ENCODE measurements at regions not wholly inside any gene's neighbourhood (a gene's known extent, or its start where the extent isn't known, plus 50 kb on each side); places are given as distances from the start of the nearest gene placed in this dataset.

DNA sequence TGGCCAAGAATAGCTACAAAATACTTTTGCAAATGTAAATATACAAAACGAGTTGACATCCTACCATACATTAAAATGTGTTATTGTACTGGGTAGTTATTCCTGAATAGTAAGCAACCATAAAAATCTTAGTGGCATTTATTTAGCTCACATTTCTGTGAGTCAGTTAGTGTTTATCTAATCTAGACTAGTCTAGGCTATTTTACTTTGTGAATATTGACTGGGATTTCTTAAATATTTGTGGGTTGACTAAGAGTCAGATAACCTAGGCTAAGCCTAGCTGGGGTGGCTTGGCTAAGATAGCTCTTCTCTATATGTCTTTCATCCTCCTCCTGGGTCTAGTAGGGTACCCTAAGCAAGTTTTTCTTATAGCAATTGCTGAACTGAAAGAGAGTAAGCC is 543.8 kb upstream of the DIAPH2 start:
- no peak for DNase-seq (ENCODE audit: low spot score)
- H3K27ac Mint-ChIP-seq (ENCODE audit: unreplicated experiment), result no peak overlapping the region
- no peaks in the 10 kb centered on the region for H3K4me1 Mint-ChIP-seq (ENCODE audit: unreplicated experiment)
- no peaks in the 10 kb centered on the region for H3K36me3 Mint-ChIP-seq (ENCODE audit: low read depth, unreplicated experiment)
- no peak overlapping the region for H3K4me3 Mint-ChIP-seq (ENCODE audit: unreplicated experiment)
- TF ChIP-seq, protein P1, sequence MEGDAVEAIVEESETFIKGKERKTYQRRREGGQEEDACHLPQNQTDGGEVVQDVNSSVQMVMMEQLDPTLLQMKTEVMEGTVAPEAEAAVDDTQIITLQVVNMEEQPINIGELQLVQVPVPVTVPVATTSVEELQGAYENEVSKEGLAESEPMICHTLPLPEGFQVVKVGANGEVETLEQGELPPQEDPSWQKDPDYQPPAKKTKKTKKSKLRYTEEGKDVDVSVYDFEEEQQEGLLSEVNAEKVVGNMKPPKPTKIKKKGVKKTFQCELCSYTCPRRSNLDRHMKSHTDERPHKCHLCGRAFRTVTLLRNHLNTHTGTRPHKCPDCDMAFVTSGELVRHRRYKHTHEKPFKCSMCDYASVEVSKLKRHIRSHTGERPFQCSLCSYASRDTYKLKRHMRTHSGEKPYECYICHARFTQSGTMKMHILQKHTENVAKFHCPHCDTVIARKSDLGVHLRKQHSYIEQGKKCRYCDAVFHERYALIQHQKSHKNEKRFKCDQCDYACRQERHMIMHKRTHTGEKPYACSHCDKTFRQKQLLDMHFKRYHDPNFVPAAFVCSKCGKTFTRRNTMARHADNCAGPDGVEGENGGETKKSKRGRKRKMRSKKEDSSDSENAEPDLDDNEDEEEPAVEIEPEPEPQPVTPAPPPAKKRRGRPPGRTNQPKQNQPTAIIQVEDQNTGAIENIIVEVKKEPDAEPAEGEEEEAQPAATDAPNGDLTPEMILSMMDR (IDR thresholded peaks at IDR 0.05; ENCODE audit: unreplicated experiment), result no peak
- no peaks in the 10 kb centered on the region for H3K9me3 Mint-ChIP-seq (ENCODE audit: unreplicated experiment)
- no peaks in the 10 kb centered on the region for H3K27me3 Mint-ChIP-seq (ENCODE audit: unreplicated experiment)

GRCh38 chrX:96147681-96148080 is 537.0 kb upstream of the DIAPH2 start:
- no peaks in the 10 kb centered on the region for H3K4me1 Mint-ChIP-seq (ENCODE audit: unreplicated experiment)
- no peak for DNase-seq (ENCODE audit: low spot score)
- TF ChIP-seq, protein P1 (IDR thresholded peaks at IDR 0.05; ENCODE audit: unreplicated experiment), result no peak
- no peak overlapping the region for H3K4me3 Mint-ChIP-seq (ENCODE audit: unreplicated experiment)
- H3K36me3 Mint-ChIP-seq (ENCODE audit: low read depth, unreplicated experiment), result no peaks in the 10 kb centered on the region
- peaks cover 1% of the 10 kb centered on the region for H3K27me3 Mint-ChIP-seq (ENCODE audit: unreplicated experiment)
- H3K27ac Mint-ChIP-seq (ENCODE audit: unreplicated experiment), result no peak overlapping the region
- H3K9me3 Mint-ChIP-seq (ENCODE audit: unreplicated experiment), result no peaks in the 10 kb centered on the region

DNA sequence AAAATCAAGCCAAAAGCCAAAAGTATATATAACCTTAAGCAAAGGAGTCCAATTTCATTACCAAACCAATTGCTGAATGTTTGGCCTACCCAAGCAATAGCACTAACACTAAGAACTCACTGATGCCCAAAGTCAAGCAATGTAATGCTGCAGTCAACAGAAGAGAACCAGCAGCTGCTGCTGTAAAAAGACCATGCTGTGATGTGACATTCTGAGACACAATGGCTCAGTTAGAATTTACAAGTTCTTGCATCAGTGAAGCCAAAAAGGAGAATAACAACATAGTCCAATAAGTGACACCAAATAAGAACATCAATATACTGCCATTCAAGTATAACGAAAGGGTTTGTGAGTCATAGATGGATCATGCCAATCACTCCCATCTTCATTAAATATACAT is 514.0 kb upstream of the DIAPH2 start:
- DNase-seq (ENCODE audit: low spot score), result no peak
- Mint-ChIP-seq H3K9me3 (ENCODE audit: unreplicated experiment) (no peaks in the 10 kb centered on the region), H3K4me3 (ENCODE audit: unreplicated experiment) (no peak overlapping the region), H3K36me3 (ENCODE audit: low read depth, unreplicated experiment) (no peaks in the 10 kb centered on the region), H3K27ac (ENCODE audit: unreplicated experiment) (no peak overlapping the region), H3K27me3 (ENCODE audit: unreplicated experiment) (peaks cover 2% of the 10 kb centered on the region), H3K4me1 (ENCODE audit: unreplicated experiment) (no peaks in the 10 kb centered on the region)
- TF ChIP-seq, protein P1 (IDR thresholded peaks at IDR 0.05; ENCODE audit: unreplicated experiment), result no peak

DNA sequence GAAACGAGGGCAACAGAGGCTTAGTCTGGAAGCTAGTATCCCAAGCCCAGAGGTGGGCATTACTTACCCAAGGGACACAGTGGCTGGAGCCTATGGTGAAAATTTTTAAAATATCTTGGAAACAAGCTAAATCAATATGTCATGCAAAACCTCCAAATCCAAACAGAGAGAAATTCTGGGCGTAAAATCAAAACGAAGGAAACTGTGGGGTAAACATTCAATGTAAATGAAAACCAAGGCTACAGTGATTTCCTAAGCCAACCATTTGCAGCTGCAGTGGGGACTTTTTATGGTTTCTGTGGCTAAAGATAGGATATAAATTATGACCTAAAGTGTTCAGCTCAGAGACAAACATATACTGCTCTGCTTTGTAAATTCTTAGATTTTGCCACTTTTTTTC is 507.7 kb upstream of the DIAPH2 start:
- Mint-ChIP-seq H3K36me3 (ENCODE audit: low read depth, unreplicated experiment) (no peaks in the 10 kb centered on the region), H3K4me3 (ENCODE audit: unreplicated experiment) (no peak overlapping the region), H3K4me1 (ENCODE audit: unreplicated experiment) (no peaks in the 10 kb centered on the region), H3K9me3 (ENCODE audit: unreplicated experiment) (no peaks in the 10 kb centered on the region), H3K27ac (ENCODE audit: unreplicated experiment) (no peak overlapping the region), H3K27me3 (ENCODE audit: unreplicated experiment) (no peaks in the 10 kb centered on the region)
- no peak for DNase-seq (ENCODE audit: low spot score)
- TF ChIP-seq, protein P1 (IDR thresholded peaks at IDR 0.05; ENCODE audit: unreplicated experiment), result no peak

GRCh38 chrX:96181605-96182004 is 503.0 kb upstream of the DIAPH2 start:
- no peaks in the 10 kb centered on the region for H3K27me3 Mint-ChIP-seq (ENCODE audit: unreplicated experiment)
- H3K4me1 Mint-ChIP-seq (ENCODE audit: unreplicated experiment), result peaks cover 5% of the 10 kb centered on the region
- no peak overlapping the region for H3K27ac Mint-ChIP-seq (ENCODE audit: unreplicated experiment)
- no peak for DNase-seq (ENCODE audit: low spot score)
- no peaks in the 10 kb centered on the region for H3K36me3 Mint-ChIP-seq (ENCODE audit: low read depth, unreplicated experiment)
- H3K9me3 Mint-ChIP-seq (ENCODE audit: unreplicated experiment), result no peaks in the 10 kb centered on the region
- no peak overlapping the region for H3K4me3 Mint-ChIP-seq (ENCODE audit: unreplicated experiment)
- TF ChIP-seq, protein P1 (IDR thresholded peaks at IDR 0.05; ENCODE audit: unreplicated experiment), result no peak
